ENCODE measurements at regions not wholly inside any gene's neighbourhood (a gene's known extent, or its start where the extent isn't known, plus 50 kb on each side); places are given as distances from the start of the nearest gene placed in this dataset.

DNA sequence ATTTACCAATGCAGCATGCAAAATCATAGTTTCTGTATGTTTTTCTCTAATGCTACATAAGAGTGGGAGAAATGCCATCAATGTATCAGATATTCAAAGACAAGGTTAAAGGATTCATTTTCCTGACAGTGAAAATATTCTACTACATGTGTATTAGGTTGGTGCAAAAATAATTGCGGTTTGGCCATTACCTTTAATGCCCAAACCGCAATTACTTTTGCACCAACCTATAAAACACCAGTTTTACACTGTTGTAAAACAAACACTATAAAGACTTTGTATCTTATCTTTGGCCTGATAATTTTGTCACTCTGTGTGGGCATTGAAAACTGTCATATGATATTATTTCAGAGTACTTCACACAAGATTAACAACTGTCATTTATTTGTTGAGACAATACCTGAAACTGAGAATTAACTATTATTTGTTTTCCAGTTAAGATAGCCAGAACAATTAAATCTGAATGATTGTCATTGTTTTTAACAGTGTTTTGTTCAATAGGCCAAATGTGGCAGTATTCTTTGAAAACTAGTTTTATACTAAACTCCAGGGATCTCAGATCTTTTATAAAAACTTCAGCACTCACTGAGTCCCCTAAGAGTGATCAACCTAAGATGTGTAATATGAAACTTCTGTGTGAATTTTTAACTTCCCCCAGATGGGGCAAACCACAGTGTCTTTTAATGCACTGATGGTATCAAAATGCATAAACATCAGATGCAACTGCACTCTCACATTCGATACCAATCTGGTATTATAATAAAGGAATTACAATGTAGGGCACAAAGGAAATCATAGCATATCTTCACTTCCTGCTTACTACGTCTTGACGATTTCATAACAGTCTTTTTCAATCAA, 53.8 kb upstream of the FBN2 start:
- TF ChIP-seq, protein P1, sequence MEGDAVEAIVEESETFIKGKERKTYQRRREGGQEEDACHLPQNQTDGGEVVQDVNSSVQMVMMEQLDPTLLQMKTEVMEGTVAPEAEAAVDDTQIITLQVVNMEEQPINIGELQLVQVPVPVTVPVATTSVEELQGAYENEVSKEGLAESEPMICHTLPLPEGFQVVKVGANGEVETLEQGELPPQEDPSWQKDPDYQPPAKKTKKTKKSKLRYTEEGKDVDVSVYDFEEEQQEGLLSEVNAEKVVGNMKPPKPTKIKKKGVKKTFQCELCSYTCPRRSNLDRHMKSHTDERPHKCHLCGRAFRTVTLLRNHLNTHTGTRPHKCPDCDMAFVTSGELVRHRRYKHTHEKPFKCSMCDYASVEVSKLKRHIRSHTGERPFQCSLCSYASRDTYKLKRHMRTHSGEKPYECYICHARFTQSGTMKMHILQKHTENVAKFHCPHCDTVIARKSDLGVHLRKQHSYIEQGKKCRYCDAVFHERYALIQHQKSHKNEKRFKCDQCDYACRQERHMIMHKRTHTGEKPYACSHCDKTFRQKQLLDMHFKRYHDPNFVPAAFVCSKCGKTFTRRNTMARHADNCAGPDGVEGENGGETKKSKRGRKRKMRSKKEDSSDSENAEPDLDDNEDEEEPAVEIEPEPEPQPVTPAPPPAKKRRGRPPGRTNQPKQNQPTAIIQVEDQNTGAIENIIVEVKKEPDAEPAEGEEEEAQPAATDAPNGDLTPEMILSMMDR (IDR thresholded peaks at IDR 0.05; ENCODE audit: borderline replicate concordance, extremely low read depth, low read length, poor library complexity, severe bottlenecking), result no peak
- no peak for TF ChIP-seq EZH2 (IDR thresholded peaks at IDR 0.05; ENCODE audit: borderline replicate concordance, low read depth, low read length, severe bottlenecking)
